NOMO-1 treated with DMSO at 0.1 percent for 48 hours (cell line): ENCODE measurements at regions not wholly inside any gene's neighbourhood (a gene's known extent, or its start where the extent isn't known, plus 50 kb on each side); places are given as distances from the start of the nearest gene placed in this dataset.
"Not testable (repeated sequence)": the region's sequence is repeated elsewhere in the genome, so short reads cannot be mapped to it uniquely, and the experiment has no call there.

Source experiments
- DNase-seq: peaks from one replicate; lab custom pipeline; 2025; ENCODE audit not compliant: unreplicated experiment; lab: John Stamatoyannopoulos, UW

DNA sequence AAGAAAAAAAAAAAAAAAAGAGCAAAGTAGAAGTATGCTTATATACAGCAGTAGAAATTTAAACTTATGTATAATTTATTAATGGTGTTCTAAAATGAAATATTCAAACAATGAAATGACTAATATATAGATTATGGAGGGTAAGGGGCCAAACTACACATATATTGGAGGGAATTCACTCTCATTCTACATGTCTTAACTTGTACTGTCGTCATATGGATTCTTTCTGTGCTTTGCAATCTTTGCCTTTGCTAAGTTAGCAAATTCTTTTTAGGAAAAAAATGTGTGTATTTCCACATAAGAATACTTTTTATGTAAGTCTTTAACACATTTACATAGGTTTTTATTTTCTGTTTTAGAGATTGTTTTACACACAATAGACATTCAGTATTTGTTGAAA, 118.9 kb upstream of the MBNL1 start:
- DNase-seq = no peak

DNA sequence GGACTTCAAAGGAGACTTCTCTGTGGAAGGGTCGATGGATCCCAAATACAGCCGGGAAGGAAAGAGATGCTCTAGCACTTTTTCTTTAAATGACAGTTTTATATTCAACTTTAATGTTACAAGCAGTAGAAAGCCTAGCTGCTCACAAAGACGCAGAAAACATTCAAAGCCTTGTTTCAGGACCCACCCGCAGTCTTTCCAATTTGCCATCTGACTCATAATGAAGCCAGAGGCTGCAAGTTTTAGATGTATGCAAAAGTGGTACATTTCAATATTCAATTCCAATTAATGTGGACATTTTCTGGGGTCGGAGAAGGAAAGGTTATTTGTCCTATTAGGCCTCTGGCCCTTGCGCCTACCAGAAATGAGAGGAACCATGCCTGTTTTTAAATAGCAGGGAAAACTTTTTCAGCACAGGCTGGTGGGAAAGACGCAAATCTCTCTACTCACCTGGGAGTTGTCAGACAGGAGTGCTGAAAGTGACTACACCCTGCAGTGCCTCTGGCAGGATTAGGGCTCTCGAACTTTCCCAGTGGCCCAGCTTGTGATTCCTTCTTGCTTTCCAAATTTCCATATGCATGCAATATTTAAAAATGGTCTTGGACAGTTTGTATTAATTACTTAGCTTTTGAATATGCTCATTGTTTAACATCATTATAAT, 117.4 kb upstream of the MBNL1 start:
- DNase-seq = no peak

DNA sequence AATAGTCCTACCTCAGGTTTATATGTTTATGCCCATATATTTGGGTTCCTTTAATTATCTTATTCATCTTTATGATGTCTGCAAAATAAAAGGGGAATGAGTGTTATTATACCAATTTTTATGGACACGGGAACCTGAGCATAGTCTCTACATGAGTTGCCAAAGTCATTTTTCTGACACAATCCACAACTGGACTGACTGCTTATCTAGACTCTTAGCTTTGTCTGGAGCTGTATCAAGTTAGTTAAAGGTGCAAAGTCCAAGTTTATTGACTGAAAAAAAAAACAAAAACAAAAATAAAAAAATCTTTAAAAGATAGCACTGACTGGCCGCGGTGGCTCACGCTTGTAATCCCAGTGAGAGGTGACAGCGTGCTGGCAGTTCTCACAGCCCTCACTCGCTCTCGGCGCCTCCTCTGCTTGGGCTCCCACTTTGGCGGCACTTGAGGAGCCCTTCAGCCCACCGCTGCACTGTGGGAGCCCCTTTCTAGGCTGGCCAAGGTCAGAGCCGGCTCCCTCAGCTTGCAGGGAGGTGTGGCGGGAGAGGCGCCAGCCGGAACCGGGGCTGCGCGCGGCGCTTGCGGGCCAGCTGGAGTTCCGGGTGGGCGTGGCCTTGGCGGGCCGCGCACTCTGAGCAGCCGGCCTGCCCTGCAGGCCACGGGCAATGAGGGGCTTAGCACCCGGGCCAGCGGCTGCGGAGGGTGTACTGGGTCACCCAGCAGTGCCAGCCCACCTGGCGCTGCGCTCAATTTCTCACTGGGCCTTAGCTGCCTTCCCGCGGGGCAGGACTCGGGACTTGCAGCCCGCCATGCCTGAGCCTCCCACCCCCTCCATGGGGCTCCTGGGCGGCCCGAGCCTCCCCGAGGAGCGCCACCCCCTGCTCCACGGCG, 116.6 kb upstream of the MBNL1 start:
- not testable (repeated sequence) for DNase-seq

DNA sequence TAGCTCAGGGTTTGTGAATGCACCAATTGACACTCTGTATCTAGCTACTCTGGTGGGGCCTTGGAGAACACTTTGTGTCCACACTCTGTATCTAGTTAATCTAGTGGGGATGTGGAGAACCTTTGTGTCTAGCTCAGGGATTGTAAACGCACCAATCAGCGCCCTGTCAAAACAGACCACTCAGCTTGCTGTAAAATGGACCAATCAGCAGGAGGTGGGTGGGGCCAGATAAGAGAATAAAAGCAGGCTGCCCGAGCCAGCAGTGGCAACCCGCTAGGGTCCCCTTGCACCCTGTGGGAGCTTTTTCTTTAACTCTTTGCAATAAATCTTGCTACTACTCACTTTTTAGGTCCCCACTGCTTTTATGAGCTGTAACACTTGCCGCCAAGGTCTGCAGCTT, 115.6 kb upstream of the MBNL1 start:
- DNase-seq = not testable (repeated sequence)

DNA sequence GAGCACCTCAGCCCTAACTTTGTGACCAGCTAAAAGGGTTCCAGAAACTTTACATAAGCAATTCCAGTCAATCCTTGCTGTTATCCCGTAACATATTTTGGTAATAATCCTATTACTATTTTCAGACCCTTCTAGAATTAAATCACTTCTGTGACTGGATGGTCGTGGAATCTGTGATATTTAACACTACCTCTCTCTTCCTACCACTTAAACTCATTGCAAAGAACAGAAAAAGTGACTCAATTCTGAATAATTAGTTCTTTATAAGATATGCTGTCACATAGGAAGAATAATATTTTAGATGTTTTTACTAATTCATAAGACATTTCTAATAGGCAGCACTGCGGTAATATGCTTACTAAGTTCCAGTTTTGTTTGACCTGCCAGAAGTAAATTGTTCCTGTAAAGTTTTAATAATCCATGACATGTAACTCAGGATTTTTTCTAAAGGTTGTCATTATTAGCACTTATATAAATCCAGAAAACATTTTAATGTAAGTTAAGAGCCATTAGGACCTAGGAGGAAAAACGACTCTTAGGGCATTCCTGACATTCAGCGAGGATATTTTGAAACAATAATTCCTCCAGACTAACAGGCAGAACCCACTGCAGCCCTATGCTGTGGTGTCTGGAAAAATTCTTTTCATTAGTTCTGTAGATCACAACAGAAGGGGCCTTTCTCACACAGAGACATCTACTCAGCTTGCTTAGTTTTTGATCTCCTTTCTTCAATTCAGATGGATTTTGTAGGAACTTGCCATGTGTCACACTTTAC, 113.3 kb upstream of the MBNL1 start:
- no peak for DNase-seq

DNA sequence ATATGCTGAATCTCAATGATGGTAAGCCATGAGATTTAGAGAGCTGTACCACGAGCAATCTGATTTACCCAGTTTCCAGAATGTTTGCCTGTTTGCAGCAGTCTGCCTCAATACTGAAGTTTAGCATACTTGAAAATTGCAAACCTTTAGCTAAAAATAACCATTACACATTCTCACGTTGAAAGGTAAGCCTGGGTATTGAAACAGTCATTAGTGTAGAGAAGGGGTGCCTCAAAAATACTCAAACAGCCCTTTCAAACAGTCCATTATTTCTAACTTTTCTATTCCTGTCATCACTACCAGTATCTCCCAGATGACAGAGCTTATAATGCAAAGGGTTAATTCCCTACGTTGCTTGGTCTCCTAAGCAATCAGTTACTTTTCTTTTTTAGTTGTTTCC, 111.8 kb upstream of the MBNL1 start:
- DNase-seq = no peak

DNA sequence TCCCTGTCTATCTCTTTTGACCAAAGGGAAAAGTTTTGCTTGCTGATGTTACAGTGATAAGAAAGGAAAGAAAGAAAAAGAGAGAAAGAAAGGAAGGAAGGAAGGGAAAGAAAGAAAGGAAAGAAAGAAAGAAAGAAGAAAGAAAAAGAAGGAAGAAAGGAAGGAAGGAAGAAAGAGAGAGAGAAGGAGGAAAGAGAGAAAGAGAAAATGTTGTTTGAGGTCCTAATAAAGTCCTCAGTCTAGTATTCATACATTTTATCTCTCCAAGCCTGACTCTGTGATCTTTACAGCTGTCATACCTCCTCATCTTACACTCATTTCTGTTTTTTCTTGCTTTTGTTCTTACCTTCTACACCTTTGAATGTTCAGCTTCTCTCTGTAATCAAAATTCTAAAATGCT, 111.4 kb upstream of the MBNL1 start:
- DNase-seq = no peak

DNA sequence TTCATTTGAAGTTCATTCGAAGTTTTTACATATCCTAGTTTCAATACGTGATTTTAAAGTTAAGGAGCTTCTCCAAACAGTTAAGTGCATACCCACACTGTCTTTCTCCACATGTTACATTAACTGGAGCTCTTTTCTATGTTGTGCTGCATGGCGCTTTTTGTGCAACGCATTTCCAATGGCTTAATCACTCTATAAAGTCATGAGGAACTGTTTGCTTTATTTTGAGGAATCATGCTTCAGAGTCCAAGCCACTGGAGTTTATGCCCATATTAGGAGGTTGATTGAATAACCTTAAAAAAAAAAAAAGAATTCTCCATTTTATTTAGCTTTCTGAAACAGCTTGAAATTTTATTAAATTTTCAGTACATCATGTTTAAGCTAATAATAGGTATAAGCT, 109.4 kb upstream of the MBNL1 start:
- DNase-seq = peak; percentile 24

DNA sequence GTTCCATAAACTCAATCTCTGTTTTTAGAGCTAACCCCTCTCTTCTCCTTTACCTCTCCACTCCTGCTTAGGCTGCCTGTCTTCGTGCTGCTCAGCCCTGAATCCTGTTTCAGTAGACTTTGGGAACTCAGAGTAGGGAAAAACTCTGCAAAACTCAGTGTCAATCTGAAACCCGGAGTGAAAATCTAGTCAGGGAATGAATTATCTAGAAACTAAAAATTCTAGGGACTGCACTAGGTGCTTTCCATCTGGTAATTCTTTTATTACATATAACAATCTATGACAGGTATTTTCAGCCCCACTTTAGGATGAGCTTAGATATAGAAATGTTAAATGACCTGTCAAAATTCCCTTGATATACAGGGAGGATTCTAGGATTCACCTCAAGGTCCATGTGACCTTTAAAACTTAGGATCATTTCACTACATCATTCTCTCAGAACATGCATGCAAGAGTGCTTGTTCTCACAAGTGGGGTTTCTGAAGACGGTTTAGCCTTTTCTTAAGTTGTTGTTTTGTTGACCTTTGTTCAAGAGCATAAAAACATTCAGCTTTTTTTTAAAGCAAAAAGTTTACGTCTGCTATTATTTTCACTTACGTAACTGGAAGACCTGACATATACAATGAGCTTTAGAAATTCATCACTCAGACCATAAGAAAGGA, 108.2 kb upstream of the MBNL1 start:
- DNase-seq = no peak

DNA sequence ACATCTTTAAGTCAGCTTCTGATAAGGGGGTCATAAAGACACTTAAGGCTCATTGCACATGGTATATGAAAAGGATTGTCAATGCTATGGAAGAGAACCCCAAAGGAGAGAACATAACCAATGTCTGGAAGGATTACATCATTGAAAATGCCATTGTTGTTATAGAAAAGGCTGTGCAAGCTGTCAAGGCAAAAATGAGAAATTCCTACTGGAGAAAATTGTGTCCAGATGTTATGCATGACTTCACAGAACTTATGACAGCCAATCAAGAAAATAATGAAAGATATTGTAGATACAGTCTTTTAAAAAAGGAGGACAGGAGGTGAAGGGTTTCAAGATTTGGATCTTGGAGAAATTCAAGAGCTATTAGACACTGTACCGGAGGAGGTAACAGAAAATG, 96.3 kb upstream of the MBNL1 start:
- no peak for DNase-seq

DNA sequence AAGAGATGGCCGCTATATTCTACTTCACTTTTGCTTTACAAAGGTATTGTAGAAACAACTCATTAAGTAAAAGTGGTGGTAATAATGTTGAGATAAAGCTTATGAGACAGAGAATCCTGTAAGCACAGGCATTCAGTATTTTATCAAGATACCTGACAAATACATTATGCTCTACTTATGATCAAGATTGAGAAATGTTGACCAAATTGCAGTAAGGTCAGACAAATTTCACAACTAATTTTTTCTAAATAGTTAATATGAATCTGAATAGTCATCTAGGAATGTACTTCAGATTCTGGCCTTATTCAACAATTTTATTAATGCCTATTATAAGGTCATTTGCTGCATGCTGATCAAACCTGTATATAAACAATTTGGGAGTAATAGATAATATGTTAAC, 95.1 kb upstream of the MBNL1 start:
- no peak for DNase-seq

DNA sequence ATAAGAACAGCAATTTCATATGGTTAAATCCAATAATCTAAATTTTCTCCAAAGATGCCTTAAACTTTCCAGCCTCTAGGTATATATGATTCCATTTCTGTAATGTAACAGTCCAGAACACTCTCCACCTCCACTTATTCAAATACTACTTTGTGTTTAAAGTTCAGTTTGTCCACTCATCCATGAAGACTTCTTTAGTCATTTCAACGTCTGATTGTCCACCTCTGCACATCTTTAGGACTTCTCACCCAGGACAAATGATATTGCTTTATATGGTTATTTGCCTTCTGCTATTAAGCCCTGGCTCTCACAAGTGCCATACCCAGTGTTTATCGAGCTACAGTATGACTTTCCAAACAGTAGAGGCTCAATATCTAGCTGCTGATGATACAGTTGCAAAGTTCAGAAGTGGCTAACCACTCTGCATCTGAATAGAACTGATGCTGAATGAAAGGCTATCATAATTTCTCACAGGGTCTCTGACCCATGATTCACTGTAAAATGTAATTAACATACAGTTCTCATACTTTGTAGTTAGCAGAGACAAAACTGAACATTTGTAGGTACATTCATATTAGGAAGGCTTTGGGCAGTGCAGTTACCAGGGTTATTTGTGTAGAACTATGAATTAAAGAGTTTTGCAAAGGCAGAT, 93.7 kb upstream of the MBNL1 start:
- DNase-seq = no peak

DNA sequence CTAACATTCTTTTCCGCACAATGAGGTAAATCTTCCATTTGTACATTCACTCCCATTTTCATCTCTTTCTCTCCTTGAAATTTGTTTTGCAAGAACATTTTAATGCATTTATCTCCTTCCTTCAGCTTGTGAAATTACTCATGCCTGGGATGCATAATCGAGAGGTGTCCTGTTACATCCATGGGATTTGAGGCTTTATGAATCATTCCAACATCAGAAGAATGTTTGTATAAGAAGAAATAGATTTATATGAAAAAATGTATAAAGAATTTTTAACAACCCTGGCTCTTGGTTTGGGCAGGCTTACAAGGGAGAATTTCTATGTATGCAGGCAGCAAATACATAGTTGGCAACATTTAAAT, 93.2 kb upstream of the MBNL1 start:
- no peak for DNase-seq

DNA sequence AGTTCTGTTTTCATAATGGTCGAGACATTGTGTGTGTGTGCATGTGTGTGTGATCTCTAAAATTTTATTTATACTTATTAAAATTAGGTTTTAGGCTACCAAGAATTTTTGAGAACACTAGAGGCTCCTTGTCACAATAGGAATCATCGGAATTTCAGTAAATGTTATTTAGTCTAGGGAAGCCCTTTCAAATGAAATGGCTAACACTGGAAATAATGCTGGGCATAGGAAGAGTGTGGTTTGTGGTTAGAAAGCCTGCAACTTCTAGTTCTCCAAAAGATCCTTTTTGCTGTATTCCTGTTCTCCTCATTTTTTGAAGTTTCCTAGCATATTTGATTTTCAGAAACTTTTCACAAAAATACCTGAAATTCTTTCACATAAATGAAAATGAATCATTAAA, 92.5 kb upstream of the MBNL1 start:
- DNase-seq = no peak

DNA sequence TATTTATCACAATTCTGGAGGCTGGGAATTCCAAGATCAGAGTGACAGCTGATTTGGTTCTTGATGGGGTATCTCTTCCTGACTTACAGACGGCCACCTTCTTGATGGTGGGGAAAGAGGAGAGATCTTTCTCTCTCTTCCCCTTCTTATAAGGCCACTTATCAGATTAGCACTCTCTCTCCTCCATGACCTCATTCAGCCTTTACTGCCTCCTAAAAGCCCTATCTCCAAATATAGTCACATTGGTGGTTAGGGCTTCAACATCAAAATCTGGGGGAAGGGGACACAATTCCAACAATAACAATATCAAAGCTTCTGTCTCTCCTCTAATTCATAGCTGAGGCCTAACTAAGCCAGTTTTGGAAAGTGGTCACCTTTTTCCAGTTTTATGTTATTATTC, 91.7 kb upstream of the MBNL1 start:
- no peak for DNase-seq

DNA sequence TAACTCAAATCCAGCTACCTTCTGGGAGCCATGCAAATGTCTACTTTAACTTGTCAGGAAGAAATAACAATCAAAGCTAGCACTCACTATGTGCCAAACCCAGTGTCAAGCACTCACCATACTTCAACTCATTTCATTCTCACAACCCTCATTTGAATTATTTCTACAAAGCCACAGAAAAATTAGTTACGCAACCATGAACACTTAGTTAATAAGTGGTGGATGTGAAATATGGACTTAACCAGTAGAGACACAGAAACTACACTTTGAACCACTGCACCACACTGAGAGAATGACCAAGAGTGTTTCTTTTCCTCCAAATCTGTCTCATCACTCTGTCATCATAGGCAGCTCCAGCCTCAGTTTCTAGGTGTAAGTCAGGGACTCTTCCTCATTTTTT, 91.0 kb upstream of the MBNL1 start:
- no peak for DNase-seq

DNA sequence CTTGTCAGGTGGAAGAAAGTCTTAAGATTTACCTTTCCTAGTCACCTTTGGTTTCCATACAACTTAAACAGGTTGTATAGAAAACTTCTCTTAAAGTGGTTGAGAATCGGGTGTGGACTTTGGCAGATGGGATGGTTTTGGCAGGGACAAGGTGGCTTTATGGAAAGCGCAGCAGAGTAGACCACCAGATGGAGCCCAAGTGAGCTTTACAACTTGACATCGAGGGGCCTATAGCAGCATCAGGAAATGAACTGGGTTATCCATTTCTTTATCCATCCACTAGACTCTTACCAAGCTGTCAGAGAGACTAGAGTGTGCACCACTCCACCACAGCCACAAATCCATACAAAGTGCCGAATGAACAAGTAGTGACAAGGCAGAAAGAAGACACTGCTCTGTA, 85.3 kb upstream of the MBNL1 start:
- peak; percentile 89 for DNase-seq

DNA sequence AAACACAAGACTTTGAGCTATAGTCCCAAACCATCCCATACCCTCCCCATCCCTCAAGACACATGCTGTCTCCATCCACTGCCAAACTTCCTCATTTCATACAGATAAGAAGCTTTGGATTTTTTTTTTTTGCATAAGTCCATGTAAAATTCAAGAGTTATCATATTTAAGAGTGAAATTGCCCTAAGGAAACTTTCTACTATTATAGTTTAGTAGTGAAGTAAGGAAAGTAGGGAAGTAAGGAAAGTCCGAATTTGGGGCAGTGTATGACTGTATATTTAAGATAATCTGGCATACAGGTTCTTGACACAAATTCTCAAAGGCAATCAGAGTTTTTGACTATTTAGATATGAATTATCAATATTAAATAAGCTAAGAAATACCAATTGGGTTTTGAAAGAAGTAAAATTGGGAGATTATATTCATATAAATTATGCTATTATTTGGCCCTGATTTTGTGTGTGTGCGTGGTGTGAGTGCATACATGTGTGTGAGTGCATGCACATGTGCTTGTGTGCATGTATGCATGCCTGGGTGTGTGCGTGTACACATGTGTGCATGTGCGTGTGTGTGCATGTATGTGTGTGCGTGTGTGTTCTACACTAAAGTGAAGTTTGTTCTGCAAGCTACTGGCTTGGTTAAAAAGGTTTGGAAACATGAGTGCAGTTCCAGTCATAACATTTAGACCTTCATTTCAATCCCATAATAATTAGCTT, 83.6 kb upstream of the MBNL1 start:
- no peak for DNase-seq

DNA sequence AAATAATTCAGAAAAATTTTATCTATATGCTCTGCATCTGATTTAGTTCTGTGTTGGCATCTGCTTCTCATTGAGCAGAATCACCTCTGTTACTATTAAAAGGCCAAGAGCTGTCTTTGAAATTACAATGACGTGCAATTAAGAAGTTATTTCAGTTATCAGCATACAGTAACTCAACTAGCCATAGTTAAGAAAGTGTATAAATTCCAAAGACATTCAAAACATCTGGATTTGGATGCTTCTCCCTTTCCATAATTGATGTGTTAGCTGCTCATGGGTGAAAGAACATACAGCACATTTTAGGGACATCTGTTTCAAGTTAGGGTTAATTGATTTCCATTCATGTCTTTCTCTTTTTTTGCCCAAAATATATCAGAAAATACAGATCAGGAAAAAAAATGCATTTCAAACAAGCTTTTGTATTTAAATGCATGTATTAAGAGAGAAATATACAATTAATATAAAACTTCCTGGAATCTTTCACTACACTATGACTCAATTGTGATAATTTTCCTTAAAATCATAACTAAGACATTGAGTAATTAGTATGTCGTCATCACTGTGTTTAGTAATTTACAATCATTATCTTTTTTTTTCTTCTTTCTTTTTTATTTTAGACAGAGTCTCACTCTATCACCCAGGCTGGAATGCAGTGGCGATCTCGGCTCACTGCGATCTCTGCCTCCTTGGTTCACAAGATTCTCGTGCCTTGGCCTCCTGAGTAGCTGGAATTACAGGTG, 82.7 kb upstream of the MBNL1 start:
- DNase-seq = peak; percentile 80
